Testis (tissue), 2 donors: ENCODE measurements at regions not wholly inside any gene's neighbourhood (a gene's known extent, or its start where the extent isn't known, plus 50 kb on each side); places are given as distances from the start of the nearest gene placed in this dataset.

Source experiments
- DNase-seq: peaks from one replicate; pipeline ENCODE4 v3.0.0-alpha.2; 2019
- H3K27ac ChIP-seq, 2 donors: fragments of 200-600 bp; sonication (generic); one replicate each; pipeline ENCODE4 v1.5.1; 2019
- H3K27me3 ChIP-seq: fragments of 200-600 bp; sonication (generic); one replicate; pipeline ENCODE4 v1.5.1; 2019
- H3K36me3 ChIP-seq: fragments of 200-600 bp; sonication (generic); one replicate; pipeline ENCODE4 v1.5.1; 2017; ENCODE audit warnings: low read depth; ENCODE audit errors: missing control alignments
- H3K4me1 ChIP-seq: fragments of 200-600 bp; sonication (generic); one replicate; pipeline ENCODE4 v1.5.1; 2019
- H3K4me3 ChIP-seq, 2 donors: fragments of 200-600 bp; sonication (generic); one replicate each; pipeline ENCODE4 v1.5.1; 2017 to 2019
- H3K9me3 ChIP-seq: fragments of 200-600 bp; sonication (generic); one replicate; pipeline ENCODE4 v1.5.1; 2017
- CTCF ChIP-seq, 3 experiments: fragments of 450-650 bp in 2 of 3; fragments of 200-600 bp in 1 of 3; sonication (generic) in 1 of 3; IDR thresholded peaks; one replicate each; pipeline ENCODE4 v1.5.1; 2016 to 2019; ENCODE audit warnings: antibody characterized with exemption in 3 of 3, mild to moderate bottlenecking in 2 of 3, moderate library complexity in 1 of 3
- POLR2A ChIP-seq: fragments of 450-650 bp; IDR thresholded peaks from one replicate; pipeline ENCODE4 v1.6.1; 2017; ENCODE audit warnings: antibody characterized with exemption, mild to moderate bottlenecking, moderate library complexity
- WGBS, 2 donors: methylation state at CpG; one replicate each; pipeline ENCODE4 v1.1.5; 2018; 5-methylcytosine and 5-hydroxymethylcytosine counted together
- intact Hi-C: fragments of 100-400 bp; cut with DNase I; formaldehyde crosslinking; loops from one replicate; pipeline ENCODE4 v1.15.1; 2023; ENCODE audit warnings: low total_unique reads

- TF ChIP-seq CTCF (IDR thresholded peaks at IDR 0.05) (no peak), POLR2A (no peak)
- no peak overlapping the region for H3K4me3 ChIP-seq
- no peak overlapping the region for H3K27ac ChIP-seq
- no peaks in the 10 kb centered on the region for H3K27me3 ChIP-seq
- 86 to 95% methylated on average over 1 of the region's 1 CpG for WGBS, 2 donors
- intact Hi-C loops: no loop called here
- no peaks in the 10 kb centered on the region for H3K4me1 ChIP-seq
- H3K36me3 ChIP-seq: no peaks in the 10 kb centered on the region
- DNase-seq: no peak
- H3K9me3 ChIP-seq: no peaks in the 10 kb centered on the region
Observed at GRCh38 chr10:57294698-57295097, 933.6 kb upstream of the ZWINT start.

DNA sequence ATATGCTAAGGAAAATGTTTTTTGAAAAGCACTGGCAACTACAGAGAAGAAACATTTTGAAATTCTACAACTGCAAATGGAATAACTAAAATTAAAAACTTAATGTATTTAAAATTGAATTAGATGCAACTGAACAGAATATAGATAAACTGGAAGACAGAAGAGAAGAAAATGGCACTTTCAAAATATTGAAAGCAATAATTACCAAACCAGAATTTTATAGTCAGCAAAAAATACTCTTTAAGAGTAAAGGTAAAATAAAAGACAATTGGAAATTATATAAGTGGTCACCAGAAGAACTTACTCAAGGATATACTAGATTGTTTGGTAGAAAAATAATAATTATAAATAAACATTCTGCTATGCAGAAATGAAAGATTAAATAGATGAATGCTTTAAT, 927.7 kb upstream of the ZWINT start:
- DNase-seq: no peak
- no peak overlapping the region for H3K4me3 ChIP-seq
- no peaks in the 10 kb centered on the region for H3K4me1 ChIP-seq
- H3K9me3 ChIP-seq: no peaks in the 10 kb centered on the region
- no peak overlapping the region for H3K27ac ChIP-seq
- no peaks in the 10 kb centered on the region for H3K27me3 ChIP-seq
- intact Hi-C loops: no loop called here
- TF ChIP-seq POLR2A (no peak), CTCF (IDR thresholded peaks at IDR 0.05) (no peak)
- H3K36me3 ChIP-seq: no peaks in the 10 kb centered on the region

- H3K9me3 ChIP-seq: no peaks in the 10 kb centered on the region
- DNase-seq: no peak
- no peak overlapping the region for H3K27ac ChIP-seq
- no peaks in the 10 kb centered on the region for H3K4me1 ChIP-seq
- intact Hi-C loops: no loop called here
- H3K36me3 ChIP-seq: no peaks in the 10 kb centered on the region
- WGBS, 2 donors: 25 to 40% methylated on average over 3 of the region's 3 CpGs
- no peaks in the 10 kb centered on the region for H3K27me3 ChIP-seq
- no peak for TF ChIP-seq POLR2A
- TF ChIP-seq CTCF (IDR thresholded peaks at IDR 0.05): no peak
- H3K4me3 ChIP-seq: no peak overlapping the region
Observed at GRCh38 chr10:57262892-57263291, 901.8 kb upstream of the ZWINT start.

GRCh38 chr10:57260175-57260574, 899.1 kb upstream of the ZWINT start:
- no peaks in the 10 kb centered on the region for H3K36me3 ChIP-seq
- 83 to 87% methylated on average over 2 of the region's 2 CpGs for WGBS, 2 donors
- no peak overlapping the region for H3K4me3 ChIP-seq
- TF ChIP-seq CTCF (IDR thresholded peaks at IDR 0.05): no peak
- TF ChIP-seq POLR2A: no peak
- intact Hi-C loops: no loop called here
- no peaks in the 10 kb centered on the region for H3K27me3 ChIP-seq
- no peak for DNase-seq
- H3K4me1 ChIP-seq: no peaks in the 10 kb centered on the region
- H3K27ac ChIP-seq: no peak overlapping the region
- no peaks in the 10 kb centered on the region for H3K9me3 ChIP-seq

- no peak for TF ChIP-seq CTCF (IDR thresholded peaks at IDR 0.05)
- no peak for TF ChIP-seq POLR2A
- no peaks in the 10 kb centered on the region for H3K4me1 ChIP-seq
- 63 to 78% methylated on average over 11 to 30 of the region's 32 CpGs for WGBS, 2 donors
- H3K27me3 ChIP-seq: no peaks in the 10 kb centered on the region
- H3K36me3 ChIP-seq: no peaks in the 10 kb centered on the region
- DNase-seq: peak; percentile 20
- peak overlapping the region; percentile 31 to 46 for H3K4me3 ChIP-seq
- H3K27ac ChIP-seq: no peak overlapping the region
- H3K9me3 ChIP-seq: no peaks in the 10 kb centered on the region
- intact Hi-C loops: no loop called here
Observed at GRCh38 chr10:57249615-57250281, 888.7 kb upstream of the ZWINT start.
